Endothelial cell of umbilical vein (primary cell): ENCODE measurements at regions not wholly inside any gene's neighbourhood (a gene's known extent, or its start where the extent isn't known, plus 50 kb on each side); places are given as distances from the start of the nearest gene placed in this dataset.

Source experiments
- BruUV-seq: library from RNA; stranded (reverse); fragments of 400-500 nt; replicated peaks from 2 replicates; lab custom pipeline; 2021; lab: Mats Ljungman, UMichigan
- CTCF ChIA-PET: fragments of 300-600, 350-600 bp; sonication (Branson Sonifier 250); formaldehyde crosslinking; loops from one replicate; lab custom pipeline; 2021; ENCODE audit warnings: antibody characterized with exemption, inconsistent platforms; lab: Charles Lee
- POLR2A ChIA-PET: fragments of 300-600, 350-600 bp; sonication (Branson Sonifier 250); formaldehyde crosslinking; loops from one replicate; lab custom pipeline; 2021; ENCODE audit warnings: antibody characterized with exemption, inconsistent platforms; lab: Charles Lee
- DNase-seq: peaks from one replicate; pipeline ENCODE4 v3.0.0-alpha.2; 2011; ENCODE audit warnings: low read depth, low spot score
- FAIRE-seq: peaks from 2 replicates; lab custom pipeline; 2011; peaks lifted over from hg19 to GRCh38; lab: Jason Lieb, UNC
- H2AFZ ChIP-seq: 2 replicates; pipeline ENCODE4 v1.6.0; 2012; ENCODE audit warnings: low read depth, low read length, control low read depth, inconsistent platforms
- H3K27ac ChIP-seq: 2 replicates; pipeline ENCODE4 v1.5.1; 2011; ENCODE audit warnings: low read depth, mild to moderate bottlenecking, control low read depth, low read length, moderate library complexity; ENCODE audit not compliant: insufficient read depth
- H3K27me3 ChIP-seq, 2 experiments: 2 replicates each; pipeline versions ENCODE4 v1.6.0 to v1.6.1; 2011; ENCODE audit warnings: low read length in 2 of 2, mixed read lengths in 1 of 2; ENCODE audit not compliant: control insufficient read depth in 2 of 2, insufficient read depth in 2 of 2
- H3K36me3 ChIP-seq, 2 experiments: 2 replicates in 1 of 2; 3 replicates in 1 of 2; pipeline ENCODE4 v1.5.1; 2011; ENCODE audit warnings: low read length in 2 of 2, mild to moderate bottlenecking in 1 of 2, moderate library complexity in 1 of 2; ENCODE audit not compliant: control insufficient read depth in 2 of 2, insufficient read depth in 2 of 2; ENCODE audit errors: extremely low read depth in 1 of 2
- H3K4me1 ChIP-seq: 3 replicates; pipeline ENCODE4 v1.5.1; 2011; ENCODE audit warnings: mild to moderate bottlenecking, low read length; ENCODE audit not compliant: control insufficient read depth, insufficient read depth; ENCODE audit errors: extremely low read depth
- H3K4me2 ChIP-seq: 2 replicates; pipeline ENCODE4 v1.6.1; 2011; ENCODE audit warnings: low read length, control low read depth, mixed read lengths; ENCODE audit not compliant: insufficient read depth
- H3K4me3 ChIP-seq, 3 experiments: fragments of 200-600 bp in 1 of 3; sonication (generic), shearing (Covaris generic) in 1 of 3; replicated peaks in 1 of 3; 2 replicates each; pipeline ENCODE4 v1.5.1; 2011 to 2016; ENCODE audit warnings: control low read depth in 3 of 3, low read length in 3 of 3, mild to moderate bottlenecking in 2 of 3, inconsistent platforms in 1 of 3, low read depth in 1 of 3, moderate library complexity in 1 of 3; ENCODE audit not compliant: insufficient read depth in 1 of 3
- H3K79me2 ChIP-seq: 2 replicates; pipeline ENCODE4 v1.6.0; 2012; ENCODE audit warnings: low read length, inconsistent platforms; ENCODE audit not compliant: control insufficient read depth, insufficient read depth
- H3K9ac ChIP-seq: replicated peaks from 2 replicates; pipeline ENCODE3; 2011; ENCODE audit warnings: low read length, control low read depth; ENCODE audit not compliant: insufficient read depth; ENCODE audit errors: extremely low read depth
- H3K9me1 ChIP-seq: replicated peaks from 3 replicates; pipeline ENCODE4 v1.6.0; 2011; ENCODE audit warnings: mild to moderate bottlenecking, low read length; ENCODE audit not compliant: control insufficient read depth, insufficient read depth; ENCODE audit errors: extremely low read depth
- H3K9me3 ChIP-seq: replicated peaks from 2 replicates; pipeline ENCODE4 v1.5.1; 2012; ENCODE audit warnings: low read length, inconsistent platforms; ENCODE audit not compliant: control insufficient read depth, insufficient read depth
- H4K20me1 ChIP-seq: replicated peaks from 2 replicates; pipeline ENCODE3; 2011; ENCODE audit warnings: mild to moderate bottlenecking, low read length; ENCODE audit not compliant: control insufficient read depth, insufficient read depth; ENCODE audit errors: extremely low read depth
- CTCF ChIP-seq, 2 donors: IDR thresholded peaks; 1 replicate in 1 of 2; 2 replicates in 1 of 2; pipeline ENCODE4 v1.5.1; 2011; ENCODE audit warnings: low read length in 2 of 2, mild to moderate bottlenecking in 2 of 2, moderate library complexity in 2 of 2, control low read depth in 1 of 2, inconsistent platforms in 1 of 2, low read depth in 1 of 2; ENCODE audit not compliant: insufficient read depth in 1 of 2; ENCODE audit errors: extremely low read depth in 1 of 2
- EZH2 ChIP-seq: IDR thresholded peaks from 2 replicates; pipeline ENCODE4 v1.6.1; 2012; ENCODE audit warnings: borderline replicate concordance, low read depth, mild to moderate bottlenecking, moderate library complexity, low read length, inconsistent platforms; ENCODE audit not compliant: severe bottlenecking
- FOS ChIP-seq: IDR thresholded peaks from 2 replicates; pipeline ENCODE4 v1.6.1; 2011; ENCODE audit warnings: mild to moderate bottlenecking, low read length, moderate library complexity, borderline replicate concordance; ENCODE audit not compliant: insufficient read depth
- GATA2 ChIP-seq: IDR thresholded peaks from 2 replicates; pipeline ENCODE4 v1.7.0; 2011; ENCODE audit warnings: low read depth, mild to moderate bottlenecking, moderate library complexity, mixed read lengths, low read length; ENCODE audit not compliant: insufficient read length, insufficient read depth
- JUN ChIP-seq: IDR thresholded peaks from 2 replicates; pipeline ENCODE4 v1.6.1; 2011; ENCODE audit warnings: borderline replicate concordance, low read depth; ENCODE audit not compliant: insufficient read length, insufficient read depth
- MAX ChIP-seq: IDR thresholded peaks from 2 replicates; pipeline ENCODE4 v1.6.1; 2011; ENCODE audit not compliant: insufficient read depth, insufficient read length
- MYC ChIP-seq: IDR thresholded peaks from one replicate; pipeline ENCODE4 v1.6.1; 2011; ENCODE audit warnings: mild to moderate bottlenecking, low read depth, low read length
- POLR2A ChIP-seq: IDR thresholded peaks from 2 replicates; pipeline ENCODE4 v1.6.1; 2012; ENCODE audit warnings: low read depth, mild to moderate bottlenecking, control low read depth, low read length
- POLR2AphosphoS5 ChIP-seq: IDR thresholded peaks from 2 replicates; pipeline ENCODE4 v1.6.1; 2012; ENCODE audit warnings: low read depth, mild to moderate bottlenecking, control low read depth, low read length, moderate library complexity; ENCODE audit not compliant: insufficient read depth
- dilution Hi-C: fragments of 300-500 bp; cut with MboI; formaldehyde crosslinking; loops from one replicate; pipeline ENCODE4 v1.15.0; 2019; ENCODE audit warnings: low sequenced_read_pairs; ENCODE audit not compliant: extremely low pct_ligation_motif_present
- intact Hi-C: fragments of 100-400 bp; cut with micrococcal nuclease; formaldehyde crosslinking; loops from one replicate; pipeline ENCODE4 v1.10.0; 2022

DNA sequence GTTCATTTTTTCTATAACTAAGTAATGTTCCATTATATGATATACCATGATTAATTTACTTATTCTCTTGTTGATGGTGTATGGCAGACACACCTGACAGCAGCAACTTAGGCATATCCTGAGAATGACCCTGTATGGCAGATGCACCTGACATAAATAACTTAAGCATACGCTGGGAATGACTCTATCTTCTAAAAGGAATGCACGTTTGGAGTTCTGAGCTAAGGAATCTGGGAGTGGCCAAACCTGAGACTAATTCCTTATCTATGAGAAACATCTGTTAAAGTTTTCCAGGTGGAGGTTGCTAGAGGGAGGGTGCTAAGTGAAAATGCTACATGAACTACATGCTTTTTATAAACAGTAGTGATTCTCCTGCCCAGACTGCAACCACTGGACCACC is 96.7 kb upstream of the RGS18 start:
- H3K27me3 ChIP-seq: no peaks in the 10 kb centered on the region
- no peaks in the 10 kb centered on the region for H4K20me1 ChIP-seq
- no peaks in the 10 kb centered on the region for H3K4me1 ChIP-seq
- dilution Hi-C loops: no loop called here
- H3K9me3 ChIP-seq: no peaks in the 10 kb centered on the region
- H2AFZ ChIP-seq: no peak overlapping the region
- intact Hi-C loops: no loop called here
- no peak overlapping the region for H3K9ac ChIP-seq
- BruUV-seq: no TSS peak
- POLR2A ChIA-PET: no interaction called here
- no peak overlapping the region for H3K4me2 ChIP-seq
- no peak overlapping the region for H3K4me3 ChIP-seq
- H3K27ac ChIP-seq: no peak overlapping the region
- H3K36me3 ChIP-seq: no peaks in the 10 kb centered on the region
- H3K79me2 ChIP-seq: no peaks in the 10 kb centered on the region
- CTCF ChIA-PET: no interaction called here
- FAIRE-seq (no peak), DNase-seq (no peak)
- H3K9me1 ChIP-seq: no peaks in the 10 kb centered on the region
- TF ChIP-seq MAX (no peak), GATA2 (no peak), MYC (no peak), EZH2 (no peak)

DNA sequence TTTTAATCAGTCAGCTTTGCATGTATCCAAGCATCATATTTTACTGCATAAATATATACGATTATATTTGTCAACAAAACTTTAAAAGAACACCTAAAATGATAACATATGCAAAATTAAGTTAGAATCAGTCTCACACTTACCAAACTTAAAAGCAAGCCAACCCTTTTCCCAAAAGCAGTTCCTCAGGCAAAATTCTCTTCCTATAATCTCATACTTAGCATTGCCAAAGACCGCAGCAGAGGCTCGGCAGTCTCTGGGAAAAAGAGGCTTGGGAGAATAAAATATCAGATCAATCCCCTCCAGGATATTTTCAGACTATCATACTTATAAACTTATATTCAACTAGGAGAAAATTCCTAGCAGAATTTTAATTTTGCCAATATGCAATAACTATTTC is 93.2 kb upstream of the RGS18 start:
- no TSS peak for BruUV-seq
- ChIA-PET CTCF (interaction anchor here (0.8 to 1.6 kb wide), 3 partner anchors 8 to 15 kb away, joined by 3 to 4 read pairs (median 3); no protein-coding TSS in a partner anchor), POLR2A (no interaction called here)

More for the DNA sequence above, 93.2 kb upstream of the RGS18 start:
- intact Hi-C loops (no loop called here), dilution Hi-C loops (no loop called here)
- Histone ChIP-seq H3K4me1 (no peaks in the 10 kb centered on the region), H3K27ac (no peak overlapping the region), H3K79me2 (no peaks in the 10 kb centered on the region), H3K9me3 (no peaks in the 10 kb centered on the region), H3K36me3 (no peaks in the 10 kb centered on the region), H3K4me3 (no peak overlapping the region), H3K4me2 (no peak overlapping the region), H4K20me1 (no peaks in the 10 kb centered on the region), H3K9ac (no peak overlapping the region), H3K27me3 (no peaks in the 10 kb centered on the region), H3K9me1 (no peaks in the 10 kb centered on the region), H2AFZ (no peak overlapping the region)
- TF ChIP-seq POLR2AphosphoS5: no peak
- no peak for TF ChIP-seq FOS
- TF ChIP-seq MYC: no peak
- no peak for TF ChIP-seq CTCF (IDR thresholded peaks at IDR 0.05; ENCODE audit: extremely low read depth in 1 of 2, insufficient read depth in 1 of 2, low read depth in 1 of 2, low read length in 2 of 2)
- no peak for TF ChIP-seq JUN
- no peak for TF ChIP-seq MAX
- no peak for TF ChIP-seq EZH2
- TF ChIP-seq GATA2: no peak
- TF ChIP-seq POLR2A: no peak
- DNase-seq (no peak), FAIRE-seq (no peak)
